Skeletal muscle tissue (tissue), 3 donors: ENCODE measurements at regions not wholly inside any gene's neighbourhood (a gene's known extent, or its start where the extent isn't known, plus 50 kb on each side); places are given as distances from the start of the nearest gene placed in this dataset.

ENCODE experiments used
- H3K27ac ChIP-seq: one replicate; pipeline ENCODE4 v1.7.0; 2013; ENCODE audit warnings: mild to moderate bottlenecking, low read depth, low read length, inconsistent platforms
- H3K27me3 ChIP-seq, 3 donors: one replicate each; pipeline ENCODE4 v1.7.0; 2013; ENCODE audit warnings: low read length in 3 of 3; ENCODE audit not compliant: control insufficient read depth in 3 of 3, insufficient read depth in 3 of 3
- H3K36me3 ChIP-seq, 3 donors: one replicate each; pipeline ENCODE4 v1.7.0; 2013; ENCODE audit warnings: low read length in 3 of 3; ENCODE audit not compliant: control insufficient read depth in 3 of 3, insufficient read depth in 3 of 3
- H3K4me1 ChIP-seq, 3 donors: one replicate each; pipeline ENCODE4 v1.7.0; 2013; ENCODE audit warnings: low read length in 3 of 3, mild to moderate bottlenecking in 3 of 3; ENCODE audit not compliant: control insufficient read depth in 3 of 3, insufficient read depth in 3 of 3
- H3K4me3 ChIP-seq, 3 donors: one replicate each; pipeline ENCODE4 v1.7.0; 2013; ENCODE audit warnings: low read length in 3 of 3
- H3K9ac ChIP-seq, 3 donors: one replicate each; pipeline ENCODE4 v1.7.0; 2013; ENCODE audit warnings: low read length in 3 of 3, mild to moderate bottlenecking in 3 of 3, moderate library complexity in 2 of 3, low read depth in 1 of 3
- H3K9me3 ChIP-seq, 3 donors: one replicate each; pipeline ENCODE4 v1.7.0; 2013; ENCODE audit warnings: low read length in 3 of 3; ENCODE audit not compliant: control insufficient read depth in 3 of 3
- donor health status: Osteomylitis.

- Histone ChIP-seq H3K27ac (no peak overlapping the region), H3K27me3 (peaks cover 0 to 3% (median 0%) of the 10 kb centered on the region in 3 donors), H3K4me1 (no peaks in the 10 kb centered on the region), H3K36me3 (no peaks in the 10 kb centered on the region), H3K9me3 (peaks cover 2 to 3% (median 2%) of the 10 kb centered on the region in 3 donors), H3K9ac (no peak overlapping the region), H3K4me3 (no peak overlapping the region)
Measured at GRCh38 chr11:120052196-120052775, 85.6 kb downstream of the TRIM29 start.

- Histone ChIP-seq H3K9ac (no peak overlapping the region), H3K27ac (no peak overlapping the region), H3K9me3 (peaks cover 0 to 7% (median 0%) of the 10 kb centered on the region in 3 donors), H3K36me3 (no peaks in the 10 kb centered on the region), H3K4me3 (no peak overlapping the region), H3K27me3 (peaks cover 0 to 2% (median 0%) of the 10 kb centered on the region in 3 donors), H3K4me1 (no peaks in the 10 kb centered on the region)
Measured at GRCh38 chr11:120044011-120044675, 93.8 kb downstream of the TRIM29 start.

DNA sequence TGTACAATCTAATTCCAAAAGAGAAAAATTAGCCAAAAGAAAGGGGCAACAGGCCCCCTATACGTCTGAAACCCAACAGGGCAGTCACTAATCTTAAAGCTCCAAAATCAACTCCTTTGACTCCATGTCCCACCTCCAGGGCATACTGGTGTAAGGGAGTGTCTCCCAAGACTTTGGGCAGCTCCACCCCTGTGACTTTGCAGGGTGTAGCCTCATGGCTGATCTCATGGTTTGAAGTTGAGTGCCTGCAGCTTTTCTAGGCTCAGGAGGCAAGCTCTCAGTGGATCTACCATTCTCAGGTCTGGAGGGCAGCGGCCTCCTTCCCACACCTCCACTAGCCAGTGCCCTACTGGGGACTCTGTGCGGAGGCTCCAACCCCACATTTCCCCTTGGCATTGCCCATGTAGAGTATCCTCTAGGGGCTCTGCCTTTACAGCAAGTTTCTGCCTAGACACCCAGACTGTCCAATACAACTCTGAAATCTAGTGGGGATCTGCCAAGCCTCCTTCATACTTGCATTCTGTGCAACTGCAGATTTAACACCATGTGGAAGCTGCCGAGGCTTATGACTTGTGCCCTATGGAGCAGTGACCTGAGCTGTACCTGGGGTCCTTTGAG, 94.5 kb downstream of the TRIM29 start:
- peaks cover 0 to 3% (median 2%) of the 10 kb centered on the region in 3 donors for H3K27me3 ChIP-seq
- H3K27ac ChIP-seq: no peak overlapping the region
- H3K4me1 ChIP-seq: no peaks in the 10 kb centered on the region
- no peak overlapping the region for H3K9ac ChIP-seq
- H3K9me3 ChIP-seq: peaks cover 0 to 7% (median 0%) of the 10 kb centered on the region in 3 donors
- no peaks in the 10 kb centered on the region for H3K36me3 ChIP-seq
- H3K4me3 ChIP-seq: no peak overlapping the region

- no peaks in the 10 kb centered on the region for H3K36me3 ChIP-seq
- peaks cover 0 to 3% (median 2%) of the 10 kb centered on the region in 3 donors for H3K27me3 ChIP-seq
- H3K4me1 ChIP-seq: no peaks in the 10 kb centered on the region
- H3K27ac ChIP-seq: no peak overlapping the region
- H3K9ac ChIP-seq: no peak overlapping the region
- H3K9me3 ChIP-seq: peaks cover 0 to 5% (median 0%) of the 10 kb centered on the region in 3 donors
- no peak overlapping the region for H3K4me3 ChIP-seq
Measured at GRCh38 chr11:120041625-120042024, 96.3 kb downstream of the TRIM29 start.

- Histone ChIP-seq H3K4me3 (no peak overlapping the region), H3K9ac (no peak overlapping the region), H3K9me3 (peaks cover 0 to 4% (median 0%) of the 10 kb centered on the region in 3 donors), H3K27ac (no peak overlapping the region), H3K36me3 (no peaks in the 10 kb centered on the region), H3K4me1 (no peaks in the 10 kb centered on the region), H3K27me3 (peaks cover 2 to 5% (median 4%) of the 10 kb centered on the region in 3 donors)
Measured at GRCh38 chr11:120040151-120040840, 97.6 kb downstream of the TRIM29 start.

GRCh38 chr11:120039039-120039438, 98.9 kb downstream of the TRIM29 start:
- H3K4me3 ChIP-seq: no peak overlapping the region
- no peak overlapping the region for H3K9ac ChIP-seq
- H3K9me3 ChIP-seq: peaks cover 0 to 4% (median 0%) of the 10 kb centered on the region in 3 donors
- H3K27ac ChIP-seq: no peak overlapping the region
- H3K36me3 ChIP-seq: no peaks in the 10 kb centered on the region
- no peaks in the 10 kb centered on the region for H3K4me1 ChIP-seq
- H3K27me3 ChIP-seq: peaks cover 5 to 9% (median 6%) of the 10 kb centered on the region in 3 donors

GRCh38 chr11:120037111-120037510, 100.8 kb downstream of the TRIM29 start:
- Histone ChIP-seq H3K27ac (no peak overlapping the region), H3K36me3 (no peaks in the 10 kb centered on the region), H3K9me3 (peaks cover 0 to 4% (median 0%) of the 10 kb centered on the region in 3 donors), H3K9ac (no peak overlapping the region), H3K4me3 (no peak overlapping the region), H3K4me1 (no peaks in the 10 kb centered on the region), H3K27me3 (peaks cover 5 to 9% (median 6%) of the 10 kb centered on the region in 3 donors)

GRCh38 chr11:120035756-120036155, 102.2 kb downstream of the TRIM29 start:
- Histone ChIP-seq H3K9me3 (peaks cover 0 to 4% (median 0%) of the 10 kb centered on the region in 3 donors), H3K36me3 (no peaks in the 10 kb centered on the region), H3K27me3 (peaks cover 12 to 16% (median 12%) of the 10 kb centered on the region in 3 donors), H3K9ac (no peak overlapping the region), H3K27ac (no peak overlapping the region), H3K4me3 (no peak overlapping the region), H3K4me1 (no peaks in the 10 kb centered on the region)

- no peak overlapping the region for H3K27ac ChIP-seq
- peaks cover 10 to 22% (median 12%) of the 10 kb centered on the region in 3 donors for H3K27me3 ChIP-seq
- no peaks in the 10 kb centered on the region for H3K4me1 ChIP-seq
- H3K36me3 ChIP-seq: no peaks in the 10 kb centered on the region
- H3K9me3 ChIP-seq: peaks cover 0 to 4% (median 0%) of the 10 kb centered on the region in 3 donors
- H3K4me3 ChIP-seq: no peak overlapping the region
- no peak overlapping the region for H3K9ac ChIP-seq
Measured at GRCh38 chr11:120034881-120035630, 102.9 kb downstream of the TRIM29 start.
